GM20000 (cell line): ENCODE measurements at regions not wholly inside any gene's neighbourhood (a gene's known extent, or its start where the extent isn't known, plus 50 kb on each side); places are given as distances from the start of the nearest gene placed in this dataset.

Source experiments
- DNase-seq: peaks from one replicate; pipeline ENCODE4 v3.0.0; 2012; ENCODE audit warnings: low spot score
- TF ChIP-seq, protein P1 (sequence below): IDR thresholded peaks from 2 replicates; pipeline ENCODE4 v1.5.1; 2012; ENCODE audit warnings: mild to moderate bottlenecking, control low read depth; ENCODE audit errors: extremely low read depth, missing control alignments

DNA sequence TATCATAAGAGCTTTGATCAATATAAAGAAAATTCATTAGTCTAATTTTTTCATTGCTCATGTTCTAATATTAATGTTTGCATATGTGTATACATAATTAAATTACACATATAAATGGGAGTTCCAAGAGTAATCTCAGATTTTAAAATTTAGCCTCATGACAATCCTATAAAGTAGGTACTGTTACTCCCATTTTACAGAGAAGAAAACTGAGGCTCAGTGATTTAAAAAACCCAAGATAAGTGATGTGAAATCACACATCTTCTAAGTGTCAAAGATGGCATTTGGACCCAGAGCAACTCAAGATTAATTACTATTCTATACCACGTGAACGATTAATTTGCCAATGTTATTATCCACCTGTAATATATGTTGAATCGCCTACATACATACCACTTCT, 122.3 kb downstream of the TM2D1 start:
- no peak for DNase-seq
- TF ChIP-seq, protein P1, sequence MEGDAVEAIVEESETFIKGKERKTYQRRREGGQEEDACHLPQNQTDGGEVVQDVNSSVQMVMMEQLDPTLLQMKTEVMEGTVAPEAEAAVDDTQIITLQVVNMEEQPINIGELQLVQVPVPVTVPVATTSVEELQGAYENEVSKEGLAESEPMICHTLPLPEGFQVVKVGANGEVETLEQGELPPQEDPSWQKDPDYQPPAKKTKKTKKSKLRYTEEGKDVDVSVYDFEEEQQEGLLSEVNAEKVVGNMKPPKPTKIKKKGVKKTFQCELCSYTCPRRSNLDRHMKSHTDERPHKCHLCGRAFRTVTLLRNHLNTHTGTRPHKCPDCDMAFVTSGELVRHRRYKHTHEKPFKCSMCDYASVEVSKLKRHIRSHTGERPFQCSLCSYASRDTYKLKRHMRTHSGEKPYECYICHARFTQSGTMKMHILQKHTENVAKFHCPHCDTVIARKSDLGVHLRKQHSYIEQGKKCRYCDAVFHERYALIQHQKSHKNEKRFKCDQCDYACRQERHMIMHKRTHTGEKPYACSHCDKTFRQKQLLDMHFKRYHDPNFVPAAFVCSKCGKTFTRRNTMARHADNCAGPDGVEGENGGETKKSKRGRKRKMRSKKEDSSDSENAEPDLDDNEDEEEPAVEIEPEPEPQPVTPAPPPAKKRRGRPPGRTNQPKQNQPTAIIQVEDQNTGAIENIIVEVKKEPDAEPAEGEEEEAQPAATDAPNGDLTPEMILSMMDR, result no peak

GRCh38 chr1:61597601-61598000, 127.3 kb downstream of the TM2D1 start:
- DNase-seq, result no peak
- TF ChIP-seq, protein P1, result no peak

DNA sequence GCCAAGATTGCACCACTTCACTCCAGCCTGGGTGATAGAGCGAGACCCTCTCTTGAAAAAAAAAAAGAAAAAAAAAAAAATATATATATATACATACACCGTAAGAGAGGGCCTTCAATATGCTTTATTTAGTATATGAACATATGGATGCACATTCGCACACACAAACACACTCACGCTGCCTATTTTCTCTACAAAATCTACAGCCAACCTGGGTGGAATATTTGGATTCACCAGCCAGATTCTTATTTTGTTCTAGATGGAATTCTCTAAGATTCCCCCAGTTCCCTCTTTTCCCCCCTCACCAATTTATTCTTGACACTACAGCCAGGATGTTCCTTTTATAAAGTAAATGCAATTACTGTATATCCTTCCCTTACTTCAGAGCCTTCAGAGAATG, 131.6 kb downstream of the TM2D1 start:
- DNase-seq, result no peak
- TF ChIP-seq, protein P1, result no peak

- no peak for DNase-seq
Measured at GRCh38 chr1:61591351-61591750, 133.6 kb downstream of the TM2D1 start.

DNA sequence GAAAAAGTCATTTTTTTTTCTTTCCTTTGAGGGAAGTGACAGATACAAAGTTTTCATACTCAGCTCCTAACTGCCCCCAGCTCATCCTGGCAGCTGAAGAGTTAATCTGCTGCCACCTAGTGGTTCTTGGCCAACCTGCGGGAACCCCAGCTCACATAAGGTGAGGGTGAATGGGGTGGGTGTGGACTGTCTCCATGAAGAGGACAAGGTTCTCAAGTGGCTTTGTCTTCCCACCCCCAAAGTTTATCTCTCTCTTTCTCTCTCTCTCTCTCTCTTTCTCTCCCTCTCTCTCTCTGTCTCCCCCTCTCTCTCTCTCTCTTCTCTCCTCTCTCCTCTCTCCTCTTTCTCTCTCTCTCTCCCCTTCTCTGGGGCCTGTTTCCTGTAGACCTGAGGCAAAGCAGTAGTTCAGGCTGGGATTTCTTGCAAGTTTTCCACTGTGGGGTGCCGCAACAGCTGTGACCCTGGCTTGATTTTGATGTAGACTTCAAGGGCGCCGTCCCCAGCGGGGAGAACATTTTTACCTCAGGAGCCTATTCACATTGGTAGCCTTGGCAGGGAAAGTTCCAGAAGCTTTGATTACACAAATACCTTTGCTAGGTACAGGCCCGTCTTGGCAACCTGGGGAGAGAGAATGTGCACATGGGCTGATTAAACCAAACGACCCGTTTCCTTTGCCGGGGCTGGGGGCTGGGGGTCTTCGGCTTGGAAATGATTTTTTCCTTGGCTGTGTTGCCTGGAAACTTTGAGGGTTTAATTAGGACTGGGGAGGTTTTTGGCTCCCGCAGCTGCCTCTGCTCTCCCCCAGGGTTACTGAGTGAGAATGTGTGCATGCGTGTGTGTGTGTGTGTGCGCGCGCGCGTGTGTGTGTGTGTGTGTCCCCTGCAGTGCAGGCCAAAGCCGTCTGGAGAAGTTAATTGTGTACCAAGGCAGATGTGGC, 135.9 kb downstream of the TM2D1 start:
- DNase-seq, result peak; percentile 68
- TF ChIP-seq, protein P1, result peak; percentile 85

More at GRCh38 chr1:61591351-61591750, 133.6 kb downstream of the TM2D1 start:
- TF ChIP-seq, protein P1, result no peak

DNA sequence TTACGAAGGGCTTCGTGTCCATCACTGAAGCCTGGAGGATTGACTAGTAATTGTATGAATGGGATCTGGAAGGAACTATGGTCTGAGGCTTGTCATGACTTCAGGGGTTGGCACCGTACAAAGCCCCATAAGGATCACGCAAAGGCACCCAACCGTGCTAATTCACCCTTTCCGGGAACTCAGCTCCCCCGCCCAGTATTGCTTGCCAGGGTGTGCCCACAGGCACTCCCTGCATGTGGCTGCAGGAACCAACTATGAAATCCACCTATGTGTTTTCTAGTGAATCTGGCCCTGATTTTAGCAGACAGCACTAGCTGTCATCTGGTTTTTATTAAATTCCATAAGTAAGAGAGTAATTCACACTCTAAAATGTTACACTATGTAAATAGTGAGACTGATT, 139.2 kb downstream of the TM2D1 start:
- TF ChIP-seq, protein P1, result no peak
- DNase-seq, result no peak

- TF ChIP-seq, protein P1, result no peak
- no peak for DNase-seq
Measured at GRCh38 chr1:61583703-61584102, 141.2 kb downstream of the TM2D1 start.
